C4-2B (cell line): ENCODE measurements at regions not wholly inside any gene's neighbourhood (a gene's known extent, or its start where the extent isn't known, plus 50 kb on each side); places are given as distances from the start of the nearest gene placed in this dataset.

ENCODE experiments used
- ZFX ChIP-seq: fragments of 450-650 bp; IDR thresholded peaks from 2 replicates; pipeline ENCODE4 v1.6.1; 2017
- TF ChIP-seq, protein P1 (sequence below): fragments of 450-650 bp; conservative IDR thresholded peaks from 2 replicates; pipeline ENCODE4 v1.5.1; 2017; ENCODE audit warnings: mild to moderate bottlenecking

- TF ChIP-seq, protein P1, sequence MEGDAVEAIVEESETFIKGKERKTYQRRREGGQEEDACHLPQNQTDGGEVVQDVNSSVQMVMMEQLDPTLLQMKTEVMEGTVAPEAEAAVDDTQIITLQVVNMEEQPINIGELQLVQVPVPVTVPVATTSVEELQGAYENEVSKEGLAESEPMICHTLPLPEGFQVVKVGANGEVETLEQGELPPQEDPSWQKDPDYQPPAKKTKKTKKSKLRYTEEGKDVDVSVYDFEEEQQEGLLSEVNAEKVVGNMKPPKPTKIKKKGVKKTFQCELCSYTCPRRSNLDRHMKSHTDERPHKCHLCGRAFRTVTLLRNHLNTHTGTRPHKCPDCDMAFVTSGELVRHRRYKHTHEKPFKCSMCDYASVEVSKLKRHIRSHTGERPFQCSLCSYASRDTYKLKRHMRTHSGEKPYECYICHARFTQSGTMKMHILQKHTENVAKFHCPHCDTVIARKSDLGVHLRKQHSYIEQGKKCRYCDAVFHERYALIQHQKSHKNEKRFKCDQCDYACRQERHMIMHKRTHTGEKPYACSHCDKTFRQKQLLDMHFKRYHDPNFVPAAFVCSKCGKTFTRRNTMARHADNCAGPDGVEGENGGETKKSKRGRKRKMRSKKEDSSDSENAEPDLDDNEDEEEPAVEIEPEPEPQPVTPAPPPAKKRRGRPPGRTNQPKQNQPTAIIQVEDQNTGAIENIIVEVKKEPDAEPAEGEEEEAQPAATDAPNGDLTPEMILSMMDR, result no peak
- TF ChIP-seq ZFX, result no peak
Measured at GRCh38 chr5:118580949-118581348, 407.4 kb downstream of the DTWD2 start.
